HG02759 (cell line): ENCODE measurements at regions not wholly inside any gene's neighbourhood (a gene's known extent, or its start where the extent isn't known, plus 50 kb on each side); places are given as distances from the start of the nearest gene placed in this dataset.
"Not testable (repeated sequence)": the region's sequence is repeated elsewhere in the genome, so short reads cannot be mapped to it uniquely, and the experiment has no call there.

Experiments used
- ATAC-seq: cut with Tn5 transposase; IDR thresholded peaks from one replicate; pipeline ENCODE4 v1.9.1; 2021; ENCODE audit warnings: mild to moderate bottlenecking, moderate library complexity; ENCODE audit not compliant: unreplicated experiment

DNA sequence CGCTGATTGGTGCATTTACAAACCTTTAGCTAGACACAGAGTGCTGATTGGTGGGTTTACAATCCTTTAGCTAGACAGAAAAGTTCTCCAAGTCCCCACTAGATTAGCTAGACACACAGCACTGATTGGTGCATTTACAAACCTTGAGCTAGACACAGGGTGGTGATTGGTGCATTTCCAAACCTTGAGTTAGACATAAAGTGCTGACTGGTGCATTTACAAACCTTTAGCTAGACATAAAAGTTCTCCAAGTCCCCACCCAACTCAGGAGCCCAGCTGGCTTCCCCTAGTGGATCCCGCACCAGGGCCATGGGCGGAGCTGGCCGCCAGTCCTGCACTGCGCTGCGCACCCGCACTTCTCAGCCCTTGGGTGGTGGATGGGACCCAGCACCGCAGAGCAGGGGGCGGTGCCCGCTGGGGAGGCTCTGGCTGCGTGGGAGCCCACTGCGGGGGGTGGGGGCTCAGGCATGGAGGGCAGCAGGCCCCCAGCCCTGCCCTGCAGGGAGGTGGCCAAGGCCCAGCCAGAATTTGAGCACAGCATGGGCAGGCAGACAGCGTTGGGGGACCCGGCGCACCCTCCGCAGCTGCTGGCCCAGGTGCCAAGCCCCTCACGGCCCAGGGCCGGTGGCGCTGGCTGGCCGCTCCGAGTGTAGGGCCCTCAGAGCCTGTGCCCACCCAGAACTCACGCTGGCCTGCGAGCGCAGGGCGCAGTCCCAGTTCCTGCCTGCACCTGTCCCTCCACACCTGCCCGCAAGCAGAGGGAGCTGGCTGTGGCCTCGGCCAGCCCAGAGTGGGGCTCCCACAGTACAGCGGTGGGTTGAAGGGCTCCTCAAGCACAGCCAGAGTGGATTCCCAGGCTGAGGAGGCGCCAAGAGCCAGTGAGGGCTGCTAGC lies 608.9 kb upstream of the LCORL start:
- no peak for ATAC-seq

DNA sequence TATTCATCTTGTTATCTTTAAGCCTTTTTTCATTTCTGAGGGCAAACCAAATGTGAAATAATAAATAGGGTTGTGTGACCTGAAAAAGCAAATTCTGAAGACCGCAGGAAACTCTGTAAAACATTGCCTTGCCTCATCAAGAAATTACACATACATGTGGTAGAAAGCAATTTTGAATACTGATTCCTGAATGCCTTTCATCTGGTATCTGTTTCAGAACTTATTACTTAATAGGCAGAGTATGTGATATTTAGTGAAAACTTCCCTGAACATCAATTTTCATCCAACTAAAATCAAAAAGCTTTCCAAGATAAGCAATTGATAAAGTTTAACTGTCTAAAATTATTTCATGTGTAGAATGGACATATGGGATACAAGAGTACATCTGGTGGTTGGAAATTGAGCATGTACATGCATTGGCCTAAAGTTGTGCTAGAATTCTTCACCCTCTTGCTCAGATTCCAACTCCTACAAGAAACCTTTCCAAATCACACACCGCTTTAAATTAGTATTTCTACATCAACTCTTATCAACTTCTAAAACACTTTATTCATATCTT lies 606.0 kb upstream of the LCORL start:
- no peak for ATAC-seq

DNA sequence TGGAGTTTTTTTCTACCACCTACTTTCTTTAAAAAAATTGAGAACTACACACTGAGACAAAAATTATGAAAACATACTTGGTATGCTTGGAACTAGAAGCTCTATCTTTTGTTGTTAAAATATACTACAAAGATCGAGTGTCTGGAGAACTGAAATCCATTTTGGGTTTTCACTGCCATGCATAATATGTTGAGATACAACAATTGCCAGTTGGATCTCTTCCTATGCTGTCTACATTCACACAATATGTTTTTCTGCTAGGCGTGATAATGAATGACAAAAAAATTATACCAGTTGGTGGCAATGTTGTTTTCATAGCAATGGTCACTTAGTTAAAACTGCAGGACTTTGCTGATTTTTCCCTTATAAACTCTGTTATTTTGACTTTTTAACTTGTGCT lies 605.4 kb upstream of the LCORL start:
- ATAC-seq: no peak

GRCh38 chr4:18626366-18626765 lies 604.8 kb upstream of the LCORL start:
- no peak for ATAC-seq

DNA sequence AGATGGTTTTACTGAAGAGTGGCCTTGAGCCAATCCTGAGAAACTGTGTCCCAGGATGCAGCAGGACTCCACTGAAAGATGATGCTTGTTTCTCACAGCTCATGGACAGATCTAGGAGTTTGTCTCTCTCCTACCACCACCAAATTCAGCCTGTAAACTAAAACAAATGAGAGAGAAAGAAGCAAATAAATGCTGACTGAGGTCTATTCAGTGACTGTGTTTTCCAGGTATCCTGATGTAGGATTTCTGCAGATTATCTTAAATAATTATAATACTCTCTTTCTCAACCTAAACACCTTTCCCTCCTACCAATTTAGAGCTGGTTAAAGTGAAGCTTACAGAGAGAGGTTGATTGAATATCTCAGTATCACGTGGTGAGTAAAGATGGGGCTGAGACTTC lies 599.6 kb upstream of the LCORL start:
- no peak for ATAC-seq

- no peak for ATAC-seq
Observed at GRCh38 chr4:18616720-18617119, 595.2 kb upstream of the LCORL start.

DNA sequence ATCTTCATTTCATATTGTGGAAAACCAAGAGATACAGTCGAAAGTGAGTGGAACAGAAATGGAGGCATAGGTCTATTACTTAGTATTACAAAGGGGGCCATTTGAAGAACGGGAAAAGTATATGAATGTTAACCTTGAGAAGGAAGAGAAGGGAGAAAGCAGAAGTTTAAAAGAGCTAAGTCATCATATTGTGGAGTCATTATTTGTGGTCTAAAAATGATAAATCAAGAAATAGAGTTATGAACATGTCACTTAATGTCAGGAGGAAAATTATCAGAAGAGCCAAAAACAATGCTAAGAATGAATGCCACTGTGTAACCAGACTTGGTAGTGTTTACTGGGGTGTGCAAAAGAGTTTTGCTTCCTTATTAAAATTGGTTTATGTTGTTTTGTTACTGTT lies 589.5 kb upstream of the LCORL start:
- no peak for ATAC-seq

- ATAC-seq: no peak
Observed at GRCh38 chr4:18608908-18609533, 587.5 kb upstream of the LCORL start.

DNA sequence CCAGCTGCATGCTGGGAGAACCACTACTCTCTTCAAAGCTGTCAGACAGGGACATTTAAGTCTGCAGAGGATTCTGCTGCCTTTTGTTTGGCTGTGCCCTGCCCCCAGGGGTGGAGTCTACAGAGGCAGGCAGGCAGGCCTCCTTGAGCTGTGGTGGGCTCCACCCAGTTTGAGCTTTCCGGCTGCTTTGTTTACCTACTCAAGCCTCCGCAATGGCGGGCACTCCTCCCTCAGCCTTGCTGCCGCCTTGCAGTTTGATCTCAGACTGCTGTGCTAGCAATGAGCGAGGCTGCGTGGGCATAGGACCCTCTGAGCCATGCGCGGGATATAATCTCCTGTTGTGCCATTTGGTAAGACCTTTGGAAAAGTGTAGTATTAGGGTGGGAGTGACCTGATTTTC lies 581.1 kb upstream of the LCORL start:
- not testable (repeated sequence) for ATAC-seq

DNA sequence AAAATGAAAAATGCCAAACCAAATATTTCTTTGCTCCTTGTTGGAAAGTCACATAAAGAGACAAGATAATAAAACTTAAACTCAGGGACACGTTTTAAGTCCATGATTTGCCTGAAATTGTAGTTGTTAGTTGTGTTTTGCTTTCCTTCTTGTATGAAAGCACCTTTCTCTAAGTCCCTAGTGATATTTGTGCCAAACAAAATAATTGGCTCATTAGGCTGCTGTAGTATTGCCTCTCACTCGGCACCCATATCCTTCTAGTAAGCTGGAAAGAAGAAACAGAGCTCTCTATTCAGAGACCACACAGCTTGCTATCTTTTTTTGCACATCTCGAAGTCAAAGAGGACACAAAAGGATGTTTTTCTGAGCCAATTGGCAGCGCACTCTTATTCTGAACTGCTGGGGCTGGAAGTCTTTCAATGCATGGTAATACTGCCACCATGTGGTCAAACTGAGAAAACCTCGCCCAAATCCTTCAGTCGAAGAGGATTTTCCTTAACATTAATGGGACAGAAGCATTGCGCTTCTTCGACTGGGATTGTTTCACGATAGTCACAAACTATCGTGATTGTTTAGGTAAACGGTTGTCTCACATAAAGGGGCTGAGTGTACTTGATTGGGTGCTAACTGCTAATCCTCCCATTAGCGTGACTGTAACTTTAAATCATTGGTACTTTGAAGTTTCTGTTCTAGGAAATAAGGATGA lies 571.9 kb upstream of the LCORL start:
- peak; percentile 96 for ATAC-seq

- ATAC-seq: no peak
Observed at GRCh38 chr4:18582841-18583240, 561.3 kb upstream of the LCORL start.

GRCh38 chr4:18578307-18578706 lies 556.8 kb upstream of the LCORL start:
- no peak for ATAC-seq

GRCh38 chr4:18572481-18572880 lies 550.9 kb upstream of the LCORL start:
- no peak for ATAC-seq

- no peak for ATAC-seq
Observed at GRCh38 chr4:18571301-18571761, 549.8 kb upstream of the LCORL start.

- ATAC-seq: no peak
Observed at GRCh38 chr4:18570370-18570769, 548.8 kb upstream of the LCORL start.

DNA sequence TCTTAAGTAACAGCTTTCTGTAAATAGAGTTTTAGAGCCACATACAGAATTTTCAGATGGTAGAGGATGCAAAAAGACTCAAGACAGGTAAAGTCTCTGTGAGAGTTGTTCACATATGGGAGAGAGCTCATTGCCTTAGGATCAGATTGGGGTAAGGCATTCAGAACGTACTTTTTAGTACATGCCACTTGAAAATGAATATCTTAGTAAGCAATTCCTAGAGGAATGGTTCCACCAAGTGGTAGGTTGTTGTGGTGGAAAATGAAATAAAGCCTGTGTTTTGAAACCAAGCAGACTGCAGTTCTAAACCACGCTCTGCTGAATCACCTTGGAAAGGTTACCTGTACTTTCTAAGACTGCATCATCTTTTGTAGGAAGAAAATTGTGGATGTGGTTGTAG lies 547.0 kb upstream of the LCORL start:
- ATAC-seq: no peak

GRCh38 chr4:18566970-18567799 lies 545.6 kb upstream of the LCORL start:
- ATAC-seq: no peak

GRCh38 chr4:18559492-18559891 lies 537.9 kb upstream of the LCORL start:
- no peak for ATAC-seq

GRCh38 chr4:18556402-18556801 lies 534.8 kb upstream of the LCORL start:
- ATAC-seq: no peak

DNA sequence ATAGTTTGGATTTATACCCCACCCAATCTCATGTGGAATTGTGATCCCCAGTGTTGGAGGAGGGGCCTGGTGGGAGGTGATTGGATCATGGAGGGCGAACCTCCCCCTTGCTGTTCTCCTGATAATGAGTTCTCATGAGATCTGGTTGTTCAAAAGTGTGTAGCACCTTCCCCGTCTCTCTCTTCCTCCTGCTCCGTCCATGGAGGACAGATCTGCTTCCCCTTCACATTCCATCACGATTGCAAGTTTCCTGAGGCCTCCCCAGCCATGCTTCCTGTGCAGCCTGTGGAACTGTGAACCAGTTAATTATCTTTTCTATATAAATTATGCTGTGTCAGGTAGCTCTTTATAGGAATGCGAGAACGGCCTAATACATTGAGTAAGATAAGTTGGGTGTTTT lies 518.8 kb upstream of the LCORL start:
- ATAC-seq: no peak

DNA sequence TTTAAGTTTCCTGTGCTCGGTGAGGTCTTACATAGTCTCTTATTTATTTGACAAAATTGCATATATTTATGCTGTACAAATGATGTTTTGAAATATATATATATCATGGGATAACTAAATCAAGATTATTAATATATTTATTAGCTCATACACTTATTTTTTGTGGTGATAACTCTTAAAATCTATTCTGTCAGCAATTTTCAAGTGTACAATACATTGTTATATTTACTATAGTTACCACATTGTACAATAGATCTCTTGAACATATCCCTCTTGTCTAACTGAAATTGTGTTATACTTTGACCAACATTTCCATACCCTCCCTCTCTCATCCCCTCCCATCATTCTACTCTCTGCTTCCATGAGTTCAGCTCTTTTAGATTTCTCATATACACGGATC lies 516.6 kb upstream of the LCORL start:
- ATAC-seq: no peak
